ENCODE measurements at regions not wholly inside any gene's neighbourhood (a gene's known extent, or its start where the extent isn't known, plus 50 kb on each side); places are given as distances from the start of the nearest gene placed in this dataset.

GRCh38 chr14:22178333-22178839, 410.6 kb downstream of the DAD1 start:
- TF ChIP-seq CTCF (IDR thresholded peaks at IDR 0.05) (no peak), POLR2AphosphoS5 (IDR thresholded peaks at IDR 0.05; ENCODE audit: insufficient read depth in 1 of 2, low read depth in 1 of 2) (peak in 1 of 2 donors; percentile 29), POLR2A (IDR thresholded peaks at IDR 0.05) (no peak)

Measured in vagina (tissue), 2 donors.